ENCODE measurements at regions not wholly inside any gene's neighbourhood (a gene's known extent, or its start where the extent isn't known, plus 50 kb on each side); places are given as distances from the start of the nearest gene placed in this dataset.

DNA sequence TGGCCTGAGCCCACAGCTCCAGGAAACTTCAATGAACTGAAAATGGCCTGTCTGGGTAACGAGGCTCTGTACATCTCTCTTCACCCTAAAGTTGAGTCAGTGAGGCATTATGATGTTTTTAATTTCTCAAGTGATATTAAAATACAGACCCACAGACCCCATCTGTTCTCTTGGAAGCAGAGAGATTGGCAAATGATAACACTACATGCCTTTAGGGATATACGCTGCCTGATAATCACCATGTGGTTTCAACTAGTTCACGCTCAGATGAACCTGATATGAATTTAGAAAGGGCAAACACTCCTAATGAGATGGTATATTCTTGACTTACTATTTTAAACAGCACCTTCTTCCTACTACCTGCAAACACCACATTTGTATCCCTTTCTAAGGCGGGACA, 127.5 kb downstream of the RFC3 start:
- Mint-ChIP-seq H3K4me3 (no peak overlapping the region), H3K36me3 (peaks cover 10% of the 10 kb centered on the region), H3K4me1 (ENCODE audit: unreplicated experiment) (peaks cover 5% of the 10 kb centered on the region), H3K9me3 (no peaks in the 10 kb centered on the region), H3K27me3 (no peaks in the 10 kb centered on the region), H3K27ac (no peak overlapping the region)
- no peak for DNase-seq (ENCODE audit: extremely low spot score, unreplicated experiment)
- TF ChIP-seq, protein P1, sequence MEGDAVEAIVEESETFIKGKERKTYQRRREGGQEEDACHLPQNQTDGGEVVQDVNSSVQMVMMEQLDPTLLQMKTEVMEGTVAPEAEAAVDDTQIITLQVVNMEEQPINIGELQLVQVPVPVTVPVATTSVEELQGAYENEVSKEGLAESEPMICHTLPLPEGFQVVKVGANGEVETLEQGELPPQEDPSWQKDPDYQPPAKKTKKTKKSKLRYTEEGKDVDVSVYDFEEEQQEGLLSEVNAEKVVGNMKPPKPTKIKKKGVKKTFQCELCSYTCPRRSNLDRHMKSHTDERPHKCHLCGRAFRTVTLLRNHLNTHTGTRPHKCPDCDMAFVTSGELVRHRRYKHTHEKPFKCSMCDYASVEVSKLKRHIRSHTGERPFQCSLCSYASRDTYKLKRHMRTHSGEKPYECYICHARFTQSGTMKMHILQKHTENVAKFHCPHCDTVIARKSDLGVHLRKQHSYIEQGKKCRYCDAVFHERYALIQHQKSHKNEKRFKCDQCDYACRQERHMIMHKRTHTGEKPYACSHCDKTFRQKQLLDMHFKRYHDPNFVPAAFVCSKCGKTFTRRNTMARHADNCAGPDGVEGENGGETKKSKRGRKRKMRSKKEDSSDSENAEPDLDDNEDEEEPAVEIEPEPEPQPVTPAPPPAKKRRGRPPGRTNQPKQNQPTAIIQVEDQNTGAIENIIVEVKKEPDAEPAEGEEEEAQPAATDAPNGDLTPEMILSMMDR (conservative IDR thresholded peaks at IDR 0.05) = no peak

DNA sequence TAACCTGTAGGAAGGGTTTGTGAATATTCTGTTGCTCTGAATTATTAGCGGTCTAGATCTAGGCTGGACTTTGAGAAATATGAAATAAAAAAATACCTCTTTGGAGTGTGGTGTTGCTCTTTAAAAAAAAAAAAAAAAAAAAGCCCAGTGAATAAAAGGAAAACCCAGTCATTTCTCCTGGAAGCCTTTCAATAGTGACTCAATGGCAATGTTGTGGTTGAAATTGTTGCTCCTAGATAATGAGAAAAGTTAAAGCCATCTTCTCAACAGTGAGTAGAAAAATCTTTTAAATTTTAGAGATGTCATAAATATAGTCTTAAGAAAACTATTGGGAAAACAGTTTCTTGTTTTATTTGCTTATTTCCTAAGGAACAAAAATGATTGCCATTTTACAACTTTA, 135.3 kb downstream of the RFC3 start:
- Mint-ChIP-seq H3K27ac (no peak overlapping the region), H3K27me3 (no peaks in the 10 kb centered on the region), H3K9me3 (peaks cover 4% of the 10 kb centered on the region), H3K36me3 (no peaks in the 10 kb centered on the region), H3K4me1 (ENCODE audit: unreplicated experiment) (peaks cover 9% of the 10 kb centered on the region), H3K4me3 (no peak overlapping the region)
- DNase-seq (ENCODE audit: extremely low spot score, unreplicated experiment) = no peak
- TF ChIP-seq, protein P1 (conservative IDR thresholded peaks at IDR 0.05) = no peak

DNA sequence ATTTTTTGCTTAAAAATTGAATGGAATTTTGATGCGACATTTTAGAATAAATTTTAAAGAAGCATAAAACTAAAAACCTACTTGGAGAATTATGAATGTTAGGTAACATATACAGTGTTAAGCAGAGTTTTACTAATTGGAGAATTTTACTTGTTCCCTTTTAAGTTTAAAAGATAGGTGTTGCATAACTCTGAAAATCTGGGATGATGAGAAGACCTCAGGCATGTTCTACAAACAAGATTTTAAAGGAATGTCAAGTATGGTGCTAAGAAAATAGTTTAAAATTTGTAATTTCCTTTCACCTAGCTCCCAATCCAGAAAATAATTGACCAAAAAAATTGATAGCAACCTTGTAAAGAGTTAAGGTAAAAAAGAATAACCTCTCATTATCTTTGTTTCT, 135.8 kb downstream of the RFC3 start:
- Mint-ChIP-seq H3K27me3 (no peaks in the 10 kb centered on the region), H3K36me3 (no peaks in the 10 kb centered on the region), H3K4me1 (ENCODE audit: unreplicated experiment) (peaks cover 9% of the 10 kb centered on the region), H3K27ac (no peak overlapping the region), H3K4me3 (no peak overlapping the region), H3K9me3 (peaks cover 4% of the 10 kb centered on the region)
- TF ChIP-seq, protein P1 (conservative IDR thresholded peaks at IDR 0.05) = no peak
- no peak for DNase-seq (ENCODE audit: extremely low spot score, unreplicated experiment)

DNA sequence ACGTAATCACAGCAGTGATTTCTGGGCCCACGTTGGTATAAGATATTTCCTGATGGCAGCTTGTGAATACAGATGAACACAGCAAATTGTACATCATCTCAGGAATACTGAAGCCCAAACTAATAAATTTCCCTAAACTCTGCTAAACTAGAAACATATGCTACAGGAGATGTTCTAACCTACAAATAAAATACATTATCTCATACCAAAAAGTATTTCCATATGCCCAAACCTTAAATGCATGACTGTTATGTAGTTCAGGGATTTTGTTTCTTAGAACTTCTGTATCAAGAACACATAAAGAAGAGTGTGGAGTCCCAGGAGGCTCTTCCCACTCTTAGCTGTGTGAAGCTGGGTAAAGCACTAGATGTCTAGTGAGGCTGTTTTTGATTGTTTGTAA, 138.4 kb downstream of the RFC3 start:
- Mint-ChIP-seq H3K4me1 (ENCODE audit: unreplicated experiment) (peaks cover 14% of the 10 kb centered on the region), H3K27me3 (no peaks in the 10 kb centered on the region), H3K4me3 (no peak overlapping the region)

DNA sequence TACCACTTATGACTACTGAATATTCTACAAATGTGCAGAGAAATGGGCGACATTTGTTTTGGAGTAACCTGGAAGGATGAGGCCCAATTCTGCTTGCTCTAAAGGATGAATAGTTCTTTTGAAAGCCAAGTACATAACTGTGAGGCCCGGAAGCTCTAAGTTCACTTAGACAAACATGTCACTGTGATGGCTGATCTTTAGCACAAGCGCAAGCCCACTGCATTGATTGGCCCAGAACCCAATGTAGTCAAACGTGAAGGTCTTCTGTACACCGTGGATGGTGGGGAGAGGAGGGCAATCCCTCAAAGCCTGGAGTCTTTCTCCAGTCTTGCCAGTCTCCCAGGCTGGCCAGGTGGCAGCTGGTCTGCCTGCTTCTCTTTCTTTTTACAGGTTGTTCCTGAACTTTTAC, 139.6 kb downstream of the RFC3 start:
- H3K4me3 Mint-ChIP-seq = no peak overlapping the region
- no peak for DNase-seq (ENCODE audit: extremely low spot score, unreplicated experiment)
- TF ChIP-seq, protein P1 (conservative IDR thresholded peaks at IDR 0.05) = no peak
- H3K4me1 Mint-ChIP-seq (ENCODE audit: unreplicated experiment) = peaks cover 24% of the 10 kb centered on the region
- peaks cover 4% of the 10 kb centered on the region for H3K36me3 Mint-ChIP-seq
- H3K27ac Mint-ChIP-seq = no peak overlapping the region
- H3K9me3 Mint-ChIP-seq = peaks cover 10% of the 10 kb centered on the region
- H3K27me3 Mint-ChIP-seq = no peaks in the 10 kb centered on the region

More for the DNA sequence above, 138.4 kb downstream of the RFC3 start:
- DNase-seq (ENCODE audit: extremely low spot score, unreplicated experiment) = no peak
- TF ChIP-seq, protein P1 (conservative IDR thresholded peaks at IDR 0.05) = no peak
- H3K36me3 Mint-ChIP-seq = peaks cover 4% of the 10 kb centered on the region
- H3K9me3 Mint-ChIP-seq = peaks cover 11% of the 10 kb centered on the region
- H3K27ac Mint-ChIP-seq = no peak overlapping the region

DNA sequence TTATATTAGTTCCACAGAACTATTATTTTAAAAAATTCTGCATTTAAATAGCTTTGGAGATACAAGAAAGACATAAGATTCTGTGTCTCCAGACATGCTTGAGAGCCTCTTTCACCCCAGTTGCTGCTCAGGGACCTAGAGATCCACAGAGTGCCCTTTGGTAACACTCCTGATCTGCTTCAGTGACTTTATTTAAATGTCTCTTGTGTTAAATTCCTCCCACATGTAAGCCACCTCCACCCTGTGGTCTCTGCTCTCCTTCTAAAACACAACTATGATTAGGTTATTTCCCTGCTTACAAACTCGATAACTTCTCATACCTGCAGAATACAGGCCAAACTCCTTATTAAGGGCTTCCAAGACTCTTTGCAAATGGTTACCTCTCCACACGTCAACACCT, 141.0 kb downstream of the RFC3 start:
- Mint-ChIP-seq H3K4me1 (ENCODE audit: unreplicated experiment) (peaks cover 25% of the 10 kb centered on the region), H3K4me3 (no peak overlapping the region), H3K27me3 (no peaks in the 10 kb centered on the region), H3K36me3 (peaks cover 4% of the 10 kb centered on the region), H3K27ac (no peak overlapping the region), H3K9me3 (peaks cover 6% of the 10 kb centered on the region)
- TF ChIP-seq, protein P1 (conservative IDR thresholded peaks at IDR 0.05) = no peak
- DNase-seq (ENCODE audit: extremely low spot score, unreplicated experiment) = no peak
